Trophoblast cell (in vitro differentiated cells and primary cell): ENCODE measurements at regions not wholly inside any gene's neighbourhood (a gene's known extent, or its start where the extent isn't known, plus 50 kb on each side); places are given as distances from the start of the nearest gene placed in this dataset.

Experiments used
- DNase-seq, 2 donors: peaks; one replicate each; pipeline ENCODE4 v3.0.0-alpha.2; 2016
- H2AFZ ChIP-seq: 2 replicates; pipeline ENCODE4 v1.6.1; 2013; ENCODE audit warnings: low read length, moderate library complexity, mild to moderate bottlenecking; ENCODE audit not compliant: insufficient read depth, poor library complexity
- H2AK5ac ChIP-seq: 2 replicates; pipeline ENCODE4 v1.6.1; 2013; ENCODE audit warnings: mild to moderate bottlenecking, low read length
- H2BK120ac ChIP-seq: 2 replicates; pipeline ENCODE4 v1.6.1; 2013; ENCODE audit warnings: low read length, mild to moderate bottlenecking, moderate library complexity; ENCODE audit not compliant: insufficient read depth, poor library complexity
- H2BK12ac ChIP-seq: 2 replicates; pipeline ENCODE4 v1.6.1; 2013; ENCODE audit warnings: mild to moderate bottlenecking, low read length, moderate library complexity
- H2BK5ac ChIP-seq: 2 replicates; pipeline ENCODE4 v1.6.1; 2013; ENCODE audit warnings: low read length, low read depth, moderate library complexity, mild to moderate bottlenecking; ENCODE audit not compliant: poor library complexity
- H3K14ac ChIP-seq: 2 replicates; pipeline ENCODE4 v1.6.1; 2013; ENCODE audit warnings: mild to moderate bottlenecking, low read length
- H3K18ac ChIP-seq: 2 replicates; pipeline ENCODE4 v1.6.1; 2013; ENCODE audit warnings: mild to moderate bottlenecking, low read length
- H3K23ac ChIP-seq: 2 replicates; pipeline ENCODE4 v1.6.1; 2013; ENCODE audit warnings: low read length
- H3K27ac ChIP-seq: 2 replicates; pipeline ENCODE4 v1.5.1; 2013; ENCODE audit warnings: low read depth, mild to moderate bottlenecking, inconsistent platforms, low read length, moderate library complexity
- H3K27me3 ChIP-seq: 2 replicates; pipeline ENCODE4 v1.6.1; 2013; ENCODE audit warnings: inconsistent platforms, mild to moderate bottlenecking, low read length, moderate library complexity; ENCODE audit not compliant: insufficient read depth
- H3K36me3 ChIP-seq, 2 experiments: 1 replicate in 1 of 2; 2 replicates in 1 of 2; pipeline ENCODE4 v1.6.1; 2013; ENCODE audit warnings: low read length in 2 of 2, mild to moderate bottlenecking in 2 of 2, moderate library complexity in 1 of 2; ENCODE audit not compliant: insufficient read depth in 2 of 2, control insufficient read depth in 1 of 2
- H3K4ac ChIP-seq: 2 replicates; pipeline ENCODE4 v1.6.1; 2013; ENCODE audit warnings: low read depth, mild to moderate bottlenecking, low read length, moderate library complexity
- H3K4me1 ChIP-seq, 2 experiments: 1 replicate in 1 of 2; 2 replicates in 1 of 2; pipeline ENCODE4 v1.6.1; 2013; ENCODE audit warnings: low read length in 2 of 2, mild to moderate bottlenecking in 2 of 2, moderate library complexity in 1 of 2; ENCODE audit not compliant: insufficient read depth in 2 of 2, control insufficient read depth in 1 of 2
- H3K4me2 ChIP-seq: 2 replicates; pipeline ENCODE4 v1.6.1; 2013; ENCODE audit warnings: inconsistent platforms, mild to moderate bottlenecking, low read length, moderate library complexity
- H3K4me3 ChIP-seq: 2 replicates; pipeline ENCODE4 v1.5.1; 2013; ENCODE audit warnings: mild to moderate bottlenecking, low read depth, low read length, inconsistent platforms
- H3K79me1 ChIP-seq: one replicate; pipeline ENCODE4 v1.6.1; 2013; ENCODE audit warnings: low read length
- H3K79me2 ChIP-seq: 2 replicates; pipeline ENCODE4 v1.6.1; 2013; ENCODE audit warnings: low read length, mild to moderate bottlenecking; ENCODE audit not compliant: control insufficient read depth, insufficient read depth, poor library complexity
- H3K9ac ChIP-seq: 2 replicates; pipeline ENCODE4 v1.6.1; 2013; ENCODE audit warnings: mild to moderate bottlenecking, low read length
- H3K9me3 ChIP-seq: 2 replicates; pipeline ENCODE4 v1.6.1; 2013; ENCODE audit warnings: low read depth, mild to moderate bottlenecking, control low read depth, inconsistent platforms, low read length; ENCODE audit not compliant: insufficient read depth
- H4K12ac ChIP-seq: 2 replicates; pipeline ENCODE4 v1.6.1; 2013; ENCODE audit warnings: low read depth, mild to moderate bottlenecking, low read length, moderate library complexity
- H4K8ac ChIP-seq: 2 replicates; pipeline ENCODE4 v1.6.1; 2013; ENCODE audit warnings: low read depth, mild to moderate bottlenecking, low read length, moderate library complexity
- H4K91ac ChIP-seq: one replicate; pipeline ENCODE4 v1.6.1; 2013; ENCODE audit warnings: low read depth, mild to moderate bottlenecking, low read length, moderate library complexity
- WGBS: extraction: QIAGEN DNeasy Blood & Tissue Kit; methylation state at CpG from one replicate; pipeline ENCODE4 v1.1.7; 2013; ENCODE audit warnings: missing lambda C conversion rate; ENCODE audit not compliant: insufficient read length, insufficient coverage; ENCODE audit errors: extremely low coverage; 5-methylcytosine and 5-hydroxymethylcytosine counted together

GRCh38 chr12:102548543-102548942 lies 68.2 kb upstream of the IGF1 start:
- H2BK5ac ChIP-seq = no peak overlapping the region
- H3K9me3 ChIP-seq = no peaks in the 10 kb centered on the region
- WGBS = no CpG with 5 or more reads among the region's 3 CpGs

GRCh38 chr12:102543494-102544485 lies 63.4 kb upstream of the IGF1 start:
- no peak overlapping the region for H3K4me2 ChIP-seq
- H3K23ac ChIP-seq = no peak overlapping the region
- no peaks in the 10 kb centered on the region for H3K9me3 ChIP-seq
- H3K18ac ChIP-seq = no peak overlapping the region
- H3K14ac ChIP-seq = no peak overlapping the region
- no peak overlapping the region for H4K8ac ChIP-seq
- peaks cover 2% of the 10 kb centered on the region for H3K79me1 ChIP-seq
- no peak overlapping the region for H2BK120ac ChIP-seq
- no peaks in the 10 kb centered on the region for H3K79me2 ChIP-seq
- no peak overlapping the region for H2BK5ac ChIP-seq
- no CpG with 5 or more reads among the region's 5 CpGs for WGBS
- H2BK12ac ChIP-seq = no peak overlapping the region
- no peak overlapping the region for H3K4ac ChIP-seq
- no peak overlapping the region for H2AFZ ChIP-seq
- H4K12ac ChIP-seq = no peak overlapping the region
- no peak overlapping the region for H3K4me3 ChIP-seq
- no peak overlapping the region for H3K9ac ChIP-seq
- peak; percentile 36 to 72 for DNase-seq
- no peak overlapping the region for H3K27ac ChIP-seq
- no peaks in the 10 kb centered on the region for H3K36me3 ChIP-seq
- H3K4me1 ChIP-seq = peaks cover 7 to 8% of the 10 kb centered on the region in 2 experiments
- H4K91ac ChIP-seq = no peak overlapping the region
- H3K27me3 ChIP-seq = no peaks in the 10 kb centered on the region
- no peak overlapping the region for H2AK5ac ChIP-seq

More at GRCh38 chr12:102548543-102548942, 68.2 kb upstream of the IGF1 start:
- H4K12ac ChIP-seq = no peak overlapping the region
- peak overlapping the region; percentile 3 for H2BK12ac ChIP-seq
- no peak overlapping the region for H4K8ac ChIP-seq
- H2BK120ac ChIP-seq = no peak overlapping the region
- no peaks in the 10 kb centered on the region for H3K79me2 ChIP-seq
- no peak overlapping the region for H3K9ac ChIP-seq
- H3K36me3 ChIP-seq = no peaks in the 10 kb centered on the region
- no peak overlapping the region for H3K4ac ChIP-seq
- no peak overlapping the region for H3K4me3 ChIP-seq
- H3K23ac ChIP-seq = no peak overlapping the region
- H3K79me1 ChIP-seq = peaks cover 3% of the 10 kb centered on the region
- H2AK5ac ChIP-seq = no peak overlapping the region
- DNase-seq = no peak
- no peak overlapping the region for H3K27ac ChIP-seq
- H2AFZ ChIP-seq = no peak overlapping the region
- no peak overlapping the region for H4K91ac ChIP-seq
- no peak overlapping the region for H3K14ac ChIP-seq
- H3K4me2 ChIP-seq = no peak overlapping the region
- no peaks in the 10 kb centered on the region for H3K27me3 ChIP-seq
- no peak overlapping the region for H3K18ac ChIP-seq
- H3K4me1 ChIP-seq = peaks cover 6 to 8% of the 10 kb centered on the region in 2 experiments

GRCh38 chr12:102542816-102543440 lies 62.6 kb upstream of the IGF1 start:
- Histone ChIP-seq H2BK5ac (no peak overlapping the region), H2BK120ac (no peak overlapping the region), H2BK12ac (no peak overlapping the region), H3K23ac (no peak overlapping the region), H3K14ac (no peak overlapping the region), H4K91ac (no peak overlapping the region), H3K4me2 (no peak overlapping the region), H3K27ac (no peak overlapping the region), H3K4me1 (peaks cover 7 to 8% of the 10 kb centered on the region in 2 experiments), H3K9me3 (no peaks in the 10 kb centered on the region), H3K27me3 (no peaks in the 10 kb centered on the region), H3K36me3 (no peaks in the 10 kb centered on the region), H3K9ac (no peak overlapping the region), H3K18ac (no peak overlapping the region), H2AFZ (no peak overlapping the region), H3K79me2 (no peaks in the 10 kb centered on the region), H3K4ac (no peak overlapping the region), H3K79me1 (peaks cover 2% of the 10 kb centered on the region), H3K4me3 (no peak overlapping the region), H4K8ac (no peak overlapping the region), H2AK5ac (no peak overlapping the region), H4K12ac (no peak overlapping the region)
- no CpG with 5 or more reads among the region's 6 CpGs for WGBS
- no peak for DNase-seq

- no peak overlapping the region for H2AK5ac ChIP-seq
- H2BK120ac ChIP-seq = no peak overlapping the region
- H3K27me3 ChIP-seq = no peaks in the 10 kb centered on the region
- no peak overlapping the region for H4K8ac ChIP-seq
- H2BK5ac ChIP-seq = no peak overlapping the region
- no peak overlapping the region for H4K91ac ChIP-seq
- no peaks in the 10 kb centered on the region for H3K79me2 ChIP-seq
- no peak overlapping the region for H3K9ac ChIP-seq
- no peaks in the 10 kb centered on the region for H3K9me3 ChIP-seq
- no peak overlapping the region for H3K4me3 ChIP-seq
- DNase-seq = no peak
- no peak overlapping the region for H3K14ac ChIP-seq
- no peak overlapping the region for H3K27ac ChIP-seq
- H3K36me3 ChIP-seq = no peaks in the 10 kb centered on the region
- no peak overlapping the region for H2AFZ ChIP-seq
- no peak overlapping the region for H3K23ac ChIP-seq
- H3K4ac ChIP-seq = no peak overlapping the region
- peaks cover 7 to 8% of the 10 kb centered on the region in 2 experiments for H3K4me1 ChIP-seq
- peaks cover 2% of the 10 kb centered on the region for H3K79me1 ChIP-seq
- H3K4me2 ChIP-seq = no peak overlapping the region
- H3K18ac ChIP-seq = no peak overlapping the region
- H2BK12ac ChIP-seq = no peak overlapping the region
- H4K12ac ChIP-seq = no peak overlapping the region
- no CpG with 5 or more reads among the region's 3 CpGs for whole genome bisulfite sequencing
Measured at GRCh38 chr12:102540815-102541385, 60.5 kb upstream of the IGF1 start.
